SK-N-SH treated with all-trans-retinoic acid at 6 μM for 48 hours (cell line): ENCODE measurements at regions not wholly inside any gene's neighbourhood (a gene's known extent, or its start where the extent isn't known, plus 50 kb on each side); places are given as distances from the start of the nearest gene placed in this dataset.

Experiments
- ATAC-seq: fragments of 200-7000 bp; cut with Tn5 transposase; 3 replicates; pipeline ENCODE4 v1.9.1; 2020; ENCODE audit warnings: mild to moderate bottlenecking, moderate library complexity
- ARNTL ChIP-seq: fragments of 450-650 bp; formaldehyde crosslinking; IDR thresholded peaks from 2 replicates; pipeline ENCODE4 v1.5.0; 2020; ENCODE audit warnings: low read depth, mild to moderate bottlenecking, moderate library complexity, borderline replicate concordance
- BACH2 ChIP-seq: fragments of 250-450 bp; sonication (Bioruptor Pico); IDR thresholded peaks from 2 replicates; pipeline ENCODE4 v1.9.0; 2021; ENCODE audit warnings: mild to moderate bottlenecking, borderline replicate concordance
- CSDC2 ChIP-seq: fragments of 250-450 bp; sonication (Bioruptor Pico); IDR thresholded peaks from 2 replicates; pipeline ENCODE4 v1.5.0; 2020; ENCODE audit warnings: mild to moderate bottlenecking, moderate library complexity
- ESRRG ChIP-seq: fragments of 250-450 bp; sonication (Bioruptor Pico); IDR thresholded peaks from 2 replicates; pipeline ENCODE4 v1.6.1; 2021; ENCODE audit warnings: mild to moderate bottlenecking
- GLIS3 ChIP-seq: fragments of 250-450 bp; sonication (Bioruptor Pico); IDR thresholded peaks from 2 replicates; pipeline ENCODE4 v1.5.0; 2020; ENCODE audit warnings: mild to moderate bottlenecking, moderate library complexity
- ISL1 ChIP-seq: fragments of 250-450 bp; sonication (Bioruptor Pico); IDR thresholded peaks from 2 replicates; pipeline ENCODE4 v2.1.2; 2022; ENCODE audit warnings: mild to moderate bottlenecking, moderate library complexity
- OSR1 ChIP-seq: fragments of 250-450 bp; sonication (Bioruptor Pico); IDR thresholded peaks from 2 replicates; pipeline ENCODE4 v1.8.0; 2022; ENCODE audit warnings: moderate library complexity, mild to moderate bottlenecking, inconsistent platforms
- PPARA ChIP-seq: fragments of 250-450 bp; sonication (Bioruptor Pico); IDR thresholded peaks from 2 replicates; pipeline ENCODE4 v1.5.0; 2020; ENCODE audit warnings: mild to moderate bottlenecking, borderline replicate concordance
- RARB ChIP-seq: fragments of 250-450 bp; sonication (Bioruptor Pico); IDR thresholded peaks from 2 replicates; pipeline ENCODE4 v1.8.0; 2021; ENCODE audit warnings: mild to moderate bottlenecking, moderate library complexity
- SNAI2 ChIP-seq: fragments of 250-450 bp; sonication (Bioruptor Pico); IDR thresholded peaks from 2 replicates; pipeline ENCODE4 v1.5.0; 2020; ENCODE audit warnings: mild to moderate bottlenecking, moderate library complexity
- TCF4 ChIP-seq: fragments of 250-450 bp; sonication (Bioruptor Pico); IDR thresholded peaks from 2 replicates; pipeline ENCODE4 v1.8.0; 2021; ENCODE audit warnings: mild to moderate bottlenecking, moderate library complexity, borderline replicate concordance
- TOX ChIP-seq: fragments of 250-450 bp; sonication (Bioruptor Pico); IDR thresholded peaks from 2 replicates; pipeline ENCODE4 v1.8.0; 2021; ENCODE audit warnings: mild to moderate bottlenecking, moderate library complexity, borderline replicate concordance
- TSHZ2 ChIP-seq: fragments of 250-450 bp; sonication (Bioruptor Pico); IDR thresholded peaks from 2 replicates; pipeline ENCODE4 v1.5.0; 2020; ENCODE audit warnings: mild to moderate bottlenecking, moderate library complexity
- ZC3H10 ChIP-seq: fragments of 250-450 bp; sonication (Bioruptor Pico); IDR thresholded peaks from 2 replicates; pipeline ENCODE4 v1.5.1; 2021; ENCODE audit warnings: mild to moderate bottlenecking, moderate library complexity
- ZNF565 ChIP-seq: fragments of 450-650 bp; formaldehyde crosslinking; conservative IDR thresholded peaks from 2 replicates; pipeline ENCODE4 v1.5.0; 2020; ENCODE audit warnings: low read depth, mild to moderate bottlenecking, moderate library complexity
- ZNF70 ChIP-seq: fragments of 450-650 bp; formaldehyde crosslinking; IDR thresholded peaks from 2 replicates; pipeline ENCODE4 v1.5.0; 2020; ENCODE audit warnings: mild to moderate bottlenecking, moderate library complexity
- ZNF8 ChIP-seq: fragments of 450-650 bp; formaldehyde crosslinking; IDR thresholded peaks from 2 replicates; pipeline ENCODE4 v1.5.0; 2020; ENCODE audit warnings: mild to moderate bottlenecking, moderate library complexity
- TF ChIP-seq, protein P1 (sequence below): fragments of 250-450 bp; sonication (Bioruptor Pico); IDR thresholded peaks from 2 replicates; pipeline ENCODE4 v1.5.1; 2020; ENCODE audit warnings: low read depth, mild to moderate bottlenecking, moderate library complexity
- TF ChIP-seq, protein P2 (sequence below): fragments of 250-450 bp; sonication (Bioruptor Pico); IDR thresholded peaks from 2 replicates; pipeline ENCODE4 v1.8.0; 2020; ENCODE audit warnings: mild to moderate bottlenecking, moderate library complexity, borderline replicate concordance
- TF ChIP-seq, protein P3 (sequence below): fragments of 250-450 bp; sonication (Bioruptor Pico); IDR thresholded peaks from 2 replicates; pipeline ENCODE4 v1.5.1; 2021; ENCODE audit warnings: mild to moderate bottlenecking, moderate library complexity

DNA sequence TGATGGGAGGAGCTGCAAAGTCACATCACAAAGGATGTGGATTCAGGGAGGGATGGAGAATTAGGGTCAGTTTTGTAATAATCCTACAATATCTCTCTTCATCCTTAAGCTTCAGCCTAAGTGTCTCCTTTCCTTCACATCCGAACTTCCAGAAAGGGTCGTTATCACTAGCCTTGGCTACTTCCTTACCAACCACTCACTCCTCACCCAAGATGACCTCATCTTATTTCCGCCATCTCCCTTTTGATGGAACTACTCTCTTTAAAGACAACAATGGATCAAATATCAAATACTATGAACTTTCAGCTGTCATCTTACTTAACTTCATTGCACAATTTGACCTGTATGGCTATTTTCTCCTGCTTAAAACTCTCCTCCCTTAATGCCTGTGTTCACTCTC is 69.6 kb upstream of the BARHL2 start:
- no peak for ATAC-seq
- TF ChIP-seq PPARA (CRISPR knock-in tag): no peak
- no peak for TF ChIP-seq ZNF8 (CRISPR knock-in tag)
- no peak for TF ChIP-seq BACH2
- no peak for TF ChIP-seq TCF4 (CRISPR knock-in tag)
- TF ChIP-seq TOX: no peak
- TF ChIP-seq TSHZ2 (CRISPR knock-in tag): no peak
- TF ChIP-seq, protein P1, sequence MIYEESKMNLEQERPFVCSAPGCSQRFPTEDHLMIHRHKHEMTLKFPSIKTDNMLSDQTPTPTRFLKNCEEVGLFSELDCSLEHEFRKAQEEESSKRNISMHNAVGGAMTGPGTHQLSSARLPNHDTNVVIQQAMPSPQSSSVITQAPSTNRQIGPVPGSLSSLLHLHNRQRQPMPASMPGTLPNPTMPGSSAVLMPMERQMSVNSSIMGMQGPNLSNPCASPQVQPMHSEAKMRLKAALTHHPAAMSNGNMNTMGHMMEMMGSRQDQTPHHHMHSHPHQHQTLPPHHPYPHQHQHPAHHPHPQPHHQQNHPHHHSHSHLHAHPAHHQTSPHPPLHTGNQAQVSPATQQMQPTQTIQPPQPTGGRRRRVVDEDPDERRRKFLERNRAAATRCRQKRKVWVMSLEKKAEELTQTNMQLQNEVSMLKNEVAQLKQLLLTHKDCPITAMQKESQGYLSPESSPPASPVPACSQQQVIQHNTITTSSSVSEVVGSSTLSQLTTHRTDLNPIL (CRISPR knock-in tag): no peak
- TF ChIP-seq SNAI2 (CRISPR knock-in tag): no peak

GRCh38 chr1:90784186-90784847 is 67.2 kb upstream of the BARHL2 start:
- TF ChIP-seq ZNF8 (CRISPR knock-in tag): no peak
- no peak for TF ChIP-seq OSR1 (CRISPR knock-in tag)
- no peak for TF ChIP-seq TCF4 (CRISPR knock-in tag)
- TF ChIP-seq TOX: no peak
- ATAC-seq: no peak

DNA sequence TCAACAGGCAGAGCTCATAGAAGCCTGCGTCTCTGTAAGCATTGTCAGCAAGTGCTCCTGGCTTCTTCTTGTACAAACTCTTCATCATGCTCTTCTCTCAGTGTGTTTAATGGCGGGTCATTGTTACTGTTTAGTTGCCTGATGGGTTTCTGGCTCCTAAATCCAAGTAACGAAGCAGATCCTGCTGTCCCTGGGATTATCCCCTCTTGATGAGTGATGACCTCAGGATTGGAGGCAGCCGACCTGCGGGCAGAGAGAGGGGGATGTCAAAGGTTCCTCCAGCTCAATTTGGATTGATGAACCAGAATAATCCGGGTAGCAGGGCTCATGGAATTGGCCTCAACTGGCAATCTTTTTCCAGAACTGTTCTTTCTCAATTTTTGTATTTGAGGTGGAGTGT is 66.1 kb upstream of the BARHL2 start:
- TF ChIP-seq OSR1 (CRISPR knock-in tag) (no peak), TCF4 (CRISPR knock-in tag) (no peak), PPARA (CRISPR knock-in tag) (no peak), ZNF565 (CRISPR knock-in tag) (no peak), GLIS3 (no peak), CSDC2 (CRISPR knock-in tag) (no peak), ISL1 (CRISPR knock-in tag) (no peak), ARNTL (no peak), RARB (CRISPR knock-in tag) (no peak), SNAI2 (CRISPR knock-in tag) (no peak)
- TF ChIP-seq, protein P2, sequence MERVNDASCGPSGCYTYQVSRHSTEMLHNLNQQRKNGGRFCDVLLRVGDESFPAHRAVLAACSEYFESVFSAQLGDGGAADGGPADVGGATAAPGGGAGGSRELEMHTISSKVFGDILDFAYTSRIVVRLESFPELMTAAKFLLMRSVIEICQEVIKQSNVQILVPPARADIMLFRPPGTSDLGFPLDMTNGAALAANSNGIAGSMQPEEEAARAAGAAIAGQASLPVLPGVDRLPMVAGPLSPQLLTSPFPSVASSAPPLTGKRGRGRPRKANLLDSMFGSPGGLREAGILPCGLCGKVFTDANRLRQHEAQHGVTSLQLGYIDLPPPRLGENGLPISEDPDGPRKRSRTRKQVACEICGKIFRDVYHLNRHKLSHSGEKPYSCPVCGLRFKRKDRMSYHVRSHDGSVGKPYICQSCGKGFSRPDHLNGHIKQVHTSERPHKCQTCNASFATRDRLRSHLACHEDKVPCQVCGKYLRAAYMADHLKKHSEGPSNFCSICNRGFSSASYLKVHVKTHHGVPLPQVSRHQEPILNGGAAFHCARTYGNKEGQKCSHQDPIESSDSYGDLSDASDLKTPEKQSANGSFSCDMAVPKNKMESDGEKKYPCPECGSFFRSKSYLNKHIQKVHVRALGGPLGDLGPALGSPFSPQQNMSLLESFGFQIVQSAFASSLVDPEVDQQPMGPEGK (CRISPR knock-in tag): no peak
- TF ChIP-seq, protein P3, sequence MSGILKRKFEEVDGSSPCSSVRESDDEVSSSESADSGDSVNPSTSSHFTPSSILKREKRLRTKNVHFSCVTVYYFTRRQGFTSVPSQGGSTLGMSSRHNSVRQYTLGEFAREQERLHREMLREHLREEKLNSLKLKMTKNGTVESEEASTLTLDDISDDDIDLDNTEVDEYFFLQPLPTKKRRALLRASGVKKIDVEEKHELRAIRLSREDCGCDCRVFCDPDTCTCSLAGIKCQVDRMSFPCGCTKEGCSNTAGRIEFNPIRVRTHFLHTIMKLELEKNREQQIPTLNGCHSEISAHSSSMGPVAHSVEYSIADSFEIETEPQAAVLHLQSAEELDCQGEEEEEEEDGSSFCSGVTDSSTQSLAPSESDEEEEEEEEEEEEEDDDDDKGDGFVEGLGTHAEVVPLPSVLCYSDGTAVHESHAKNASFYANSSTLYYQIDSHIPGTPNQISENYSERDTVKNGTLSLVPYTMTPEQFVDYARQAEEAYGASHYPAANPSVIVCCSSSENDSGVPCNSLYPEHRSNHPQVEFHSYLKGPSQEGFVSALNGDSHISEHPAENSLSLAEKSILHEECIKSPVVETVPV (CRISPR knock-in tag): no peak
- TF ChIP-seq, protein P1 (CRISPR knock-in tag): no peak
- TF ChIP-seq, all 23 proteins: peak for 0
- ATAC-seq: no peak

GRCh38 chr1:90782046-90782445 is 64.9 kb upstream of the BARHL2 start:
- no peak for ATAC-seq
- TF ChIP-seq ESRRG (CRISPR knock-in tag) (no peak), ZNF70 (CRISPR knock-in tag) (no peak), ZNF8 (CRISPR knock-in tag) (no peak), TCF4 (CRISPR knock-in tag) (no peak), ZNF565 (CRISPR knock-in tag) (no peak), CSDC2 (CRISPR knock-in tag) (no peak), TSHZ2 (CRISPR knock-in tag) (no peak), OSR1 (CRISPR knock-in tag) (no peak), ISL1 (CRISPR knock-in tag) (no peak), RARB (CRISPR knock-in tag) (no peak), PPARA (CRISPR knock-in tag) (no peak), TOX (no peak), ARNTL (no peak), ZC3H10 (CRISPR knock-in tag) (no peak)
- TF ChIP-seq, protein P3 (CRISPR knock-in tag): no peak
